SH-SY5Y (cell line): ENCODE measurements at regions not wholly inside any gene's neighbourhood (a gene's known extent, or its start where the extent isn't known, plus 50 kb on each side); places are given as distances from the start of the nearest gene placed in this dataset.

ENCODE experiments used
- GATA2 ChIP-seq: IDR thresholded peaks from 2 replicates; pipeline ENCODE4 v1.6.1; 2011; ENCODE audit warnings: mild to moderate bottlenecking, low read depth, low read length
- GATA3 ChIP-seq: IDR thresholded peaks from 2 replicates; pipeline ENCODE4 v1.6.1; 2011; ENCODE audit warnings: low read depth, mild to moderate bottlenecking, low read length, moderate library complexity

DNA sequence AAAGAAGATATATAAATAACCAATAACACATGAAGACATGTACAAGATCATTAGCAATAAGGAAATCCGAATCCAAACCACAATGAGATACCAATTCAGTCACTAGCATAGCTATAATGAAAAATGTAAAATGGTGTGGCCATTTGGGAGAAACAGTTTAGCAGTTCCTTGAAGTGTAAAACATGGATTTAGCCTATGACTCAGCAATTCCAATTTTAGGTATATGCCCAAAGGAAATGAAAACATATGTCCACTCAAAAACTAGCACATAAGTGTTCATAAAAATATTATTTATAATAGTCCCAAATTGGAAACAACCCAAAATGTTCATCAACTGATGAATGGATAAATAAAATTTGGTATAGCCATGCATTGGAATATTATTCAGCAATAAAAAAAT is 165.5 kb upstream of the CRIM1 start:
- no peak for TF ChIP-seq GATA3
- no peak for TF ChIP-seq GATA2

DNA sequence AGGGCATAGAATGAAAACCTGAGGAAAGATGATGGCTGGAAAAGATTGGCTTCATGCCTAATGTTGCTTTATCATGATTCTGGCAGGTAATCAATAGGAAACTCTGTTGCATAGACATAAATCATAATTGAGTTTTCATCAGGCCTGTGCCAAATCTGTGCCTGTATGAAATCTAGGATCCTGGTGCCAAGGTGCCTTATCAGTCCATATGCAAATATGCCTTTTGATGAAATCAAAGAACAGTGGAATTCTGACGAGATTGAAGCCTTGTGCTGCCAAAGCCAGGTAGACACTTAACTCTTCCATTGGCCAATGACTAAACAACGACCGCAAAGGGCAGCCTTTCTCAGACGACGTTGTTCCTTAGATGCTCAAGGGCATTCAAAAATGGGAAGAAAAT is 170.0 kb upstream of the CRIM1 start:
- TF ChIP-seq GATA2 (no peak), GATA3 (no peak)

DNA sequence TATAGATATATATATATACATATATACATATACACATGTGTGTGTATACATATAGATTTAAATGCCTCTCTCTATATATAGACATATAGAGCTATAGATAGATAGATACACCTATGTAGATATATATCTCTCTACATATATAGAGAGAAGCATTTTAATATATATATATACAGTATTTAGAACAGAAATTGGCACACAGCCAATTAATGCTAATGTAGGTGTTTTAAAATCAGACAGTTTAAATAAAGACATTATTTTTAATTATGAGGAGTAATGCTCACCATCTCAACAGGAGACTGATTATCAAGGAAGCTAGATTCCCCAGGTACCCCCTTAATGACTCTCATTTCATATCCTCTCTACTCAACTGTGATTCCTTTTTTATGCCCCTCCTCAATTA is 170.7 kb upstream of the CRIM1 start:
- TF ChIP-seq GATA3 (no peak), GATA2 (no peak)

DNA sequence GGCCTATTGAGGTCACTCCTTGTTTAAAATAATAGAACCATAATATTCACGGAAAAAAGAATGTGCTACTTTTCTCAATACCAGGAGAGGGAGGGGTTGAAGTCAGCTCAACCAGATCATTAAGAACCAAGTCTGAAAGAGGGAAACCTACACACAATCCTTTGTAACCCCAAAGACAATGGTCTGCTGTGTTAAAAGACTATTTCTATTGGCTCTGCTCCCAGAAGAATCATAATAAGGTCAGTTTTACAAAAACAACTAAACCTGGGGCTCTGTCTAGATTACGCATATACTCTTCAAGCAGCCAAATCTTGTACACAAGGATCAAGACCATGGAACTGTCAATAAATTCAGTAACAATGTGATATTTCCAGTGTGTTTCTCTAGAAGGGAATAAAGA is 177.2 kb upstream of the CRIM1 start:
- TF ChIP-seq GATA3 = no peak
- TF ChIP-seq GATA2 = no peak

DNA sequence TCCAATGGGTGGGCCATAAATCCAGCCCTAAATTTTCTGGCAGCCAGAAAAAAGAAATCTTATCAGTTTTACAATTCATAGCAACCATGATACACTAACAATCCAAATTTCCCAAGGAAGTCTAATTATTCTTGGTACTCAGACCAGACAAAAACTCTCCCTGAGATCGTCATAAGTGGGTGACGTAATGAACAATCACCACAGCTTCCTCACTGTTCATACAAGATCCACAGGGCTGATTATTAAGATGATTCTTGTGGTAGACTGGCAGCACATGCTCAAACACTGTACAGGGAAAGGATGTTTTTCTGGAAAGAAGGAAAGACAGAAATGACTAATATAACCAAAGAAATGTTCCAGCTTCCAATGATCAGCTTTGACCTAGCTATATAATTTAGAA is 178.3 kb upstream of the CRIM1 start:
- TF ChIP-seq GATA3 (no peak), GATA2 (no peak)

DNA sequence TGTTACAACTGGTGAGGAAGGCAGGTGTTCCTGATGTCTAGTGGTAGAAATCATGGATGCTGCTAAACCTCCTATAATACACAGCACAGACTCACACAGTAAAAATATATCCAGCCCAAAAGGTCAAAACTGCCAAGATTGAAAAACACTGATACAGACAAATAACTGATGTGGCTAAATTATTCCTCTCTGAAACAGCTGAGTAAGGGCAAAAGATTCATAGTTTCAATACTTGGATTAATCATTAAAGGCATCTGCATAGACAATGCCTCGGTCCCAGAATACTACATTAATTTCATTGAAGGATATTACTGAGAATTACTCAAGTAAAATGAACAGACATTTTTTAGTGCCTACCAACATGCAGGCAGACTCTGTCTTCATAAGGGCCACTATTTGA is 180.7 kb upstream of the CRIM1 start:
- TF ChIP-seq GATA2 (no peak), GATA3 (no peak)

DNA sequence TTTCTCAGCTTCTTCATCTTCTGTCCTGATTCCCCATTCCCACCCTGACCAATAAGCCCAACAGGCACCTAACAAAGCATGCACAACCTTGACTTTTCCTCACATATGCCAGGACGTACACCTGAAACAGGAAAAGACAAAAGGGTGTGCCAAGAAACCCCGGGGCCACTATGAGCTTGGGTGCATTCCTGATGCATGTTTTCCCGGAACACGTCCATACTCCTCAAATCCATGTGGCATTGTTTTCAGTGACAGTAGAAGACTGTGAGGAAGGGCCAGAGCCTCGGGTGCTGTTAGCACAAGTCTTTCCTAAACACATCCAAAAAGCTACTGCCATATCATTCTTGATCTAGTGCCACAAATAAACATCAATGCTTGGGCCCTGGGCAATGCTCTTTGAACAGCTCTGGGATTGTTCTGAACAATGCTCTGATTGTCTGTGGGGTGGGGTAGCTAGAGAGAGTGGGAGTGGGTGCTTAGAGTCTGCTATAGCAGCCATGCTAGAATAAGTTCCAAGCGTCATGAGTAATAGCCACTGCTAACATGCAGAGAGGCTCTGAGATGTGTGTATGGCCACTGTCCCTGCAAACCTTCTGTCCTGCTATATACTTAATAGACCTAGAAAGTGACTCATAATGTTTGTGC is 181.7 kb upstream of the CRIM1 start:
- TF ChIP-seq GATA2 (no peak), GATA3 (no peak)

DNA sequence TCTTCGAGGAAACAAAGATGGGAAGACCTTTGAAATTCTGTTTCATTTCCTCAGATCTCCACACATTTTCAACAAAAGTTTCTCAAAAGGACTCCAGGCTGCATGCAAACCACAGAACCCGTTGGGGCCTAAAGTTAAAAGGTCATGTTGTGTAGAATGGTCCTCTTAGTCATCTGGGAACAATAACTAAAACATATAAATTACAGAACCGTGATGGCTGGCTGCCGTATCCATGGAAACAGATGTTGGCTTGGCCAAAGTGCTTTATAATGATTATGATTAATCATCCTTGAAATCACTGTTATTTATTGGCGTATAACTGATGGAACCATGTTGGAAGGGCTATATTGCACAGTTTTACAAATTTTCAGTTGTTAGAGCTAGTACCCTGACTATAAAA is 182.8 kb upstream of the CRIM1 start:
- TF ChIP-seq GATA2 (no peak), GATA3 (no peak)

DNA sequence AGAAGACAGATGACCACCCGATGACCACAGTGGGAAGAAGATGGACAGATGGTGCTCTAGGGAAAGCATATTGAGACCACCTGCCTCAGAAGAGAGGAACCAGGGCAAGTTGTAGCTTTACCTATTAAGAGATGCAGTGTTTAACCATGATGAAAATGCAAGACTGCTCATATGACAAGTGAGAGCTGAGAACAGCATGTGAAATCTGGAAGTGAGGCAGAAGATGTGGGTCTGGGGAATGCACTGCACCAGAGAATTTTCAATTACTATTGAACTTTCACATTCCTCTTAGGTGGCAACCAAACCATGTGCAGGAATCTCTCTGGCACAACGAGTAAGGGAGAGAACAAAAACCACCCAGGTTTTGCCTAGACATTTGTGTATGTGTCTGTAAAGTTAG is 184.8 kb upstream of the CRIM1 start:
- no peak for TF ChIP-seq GATA2
- no peak for TF ChIP-seq GATA3

DNA sequence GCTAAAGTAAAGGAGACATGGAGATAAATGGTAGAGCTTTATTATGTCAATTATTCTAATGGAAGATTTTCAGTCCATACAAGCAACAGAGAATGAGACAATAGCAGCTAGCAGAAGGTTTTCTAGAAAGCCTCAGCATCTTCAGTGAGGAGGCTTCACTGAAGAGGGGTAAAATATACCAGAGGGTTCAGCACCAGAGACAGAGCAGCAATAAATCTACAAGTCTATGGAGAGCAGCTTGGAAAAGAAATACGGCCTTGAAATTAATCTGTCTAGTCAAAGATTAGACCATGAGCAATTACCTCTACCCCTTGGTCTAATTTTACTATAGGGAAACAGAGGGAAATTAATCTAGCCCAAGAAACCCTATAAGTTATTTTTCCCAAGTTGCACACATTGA is 185.7 kb upstream of the CRIM1 start:
- TF ChIP-seq GATA3 = no peak
- no peak for TF ChIP-seq GATA2

DNA sequence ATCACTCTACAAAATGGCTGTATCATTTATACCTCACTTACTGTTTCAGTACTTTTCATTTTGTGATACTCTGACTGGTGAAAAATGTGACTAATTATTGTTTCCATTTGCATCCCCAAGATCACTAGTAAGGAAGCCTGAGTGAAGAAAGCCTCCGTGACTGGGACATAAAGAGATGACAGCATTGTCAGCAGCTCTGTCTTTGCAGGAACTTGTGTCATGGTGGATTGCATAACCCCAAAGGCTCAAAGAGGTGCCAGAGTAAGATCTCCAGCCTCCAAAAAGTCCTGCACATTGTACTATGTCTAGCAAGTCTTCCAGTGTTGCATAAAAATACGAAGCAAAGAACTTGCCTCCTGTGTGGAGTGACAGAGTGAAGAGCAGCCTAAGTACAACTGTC is 187.5 kb upstream of the CRIM1 start:
- TF ChIP-seq GATA2 (no peak), GATA3 (no peak)

DNA sequence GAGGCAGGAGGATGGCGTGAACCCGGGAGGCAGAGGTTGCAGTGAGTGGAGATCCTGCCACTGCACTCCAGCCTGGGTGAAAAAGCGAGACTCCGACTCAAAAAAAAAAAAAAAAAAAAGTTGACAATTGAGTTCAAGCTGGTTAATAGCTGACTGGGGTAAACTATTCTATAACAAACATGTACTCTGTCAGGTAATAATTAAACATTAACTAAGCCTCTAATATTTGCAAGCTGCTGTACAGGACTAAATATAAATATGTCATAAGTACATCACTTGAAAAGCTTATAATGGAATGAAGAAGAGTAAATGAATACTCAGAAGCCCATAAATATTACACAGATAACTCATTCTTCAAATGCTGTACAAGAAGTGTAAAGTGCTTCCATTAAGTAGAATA is 190.4 kb upstream of the CRIM1 start:
- TF ChIP-seq GATA3 = no peak
- TF ChIP-seq GATA2 = no peak

DNA sequence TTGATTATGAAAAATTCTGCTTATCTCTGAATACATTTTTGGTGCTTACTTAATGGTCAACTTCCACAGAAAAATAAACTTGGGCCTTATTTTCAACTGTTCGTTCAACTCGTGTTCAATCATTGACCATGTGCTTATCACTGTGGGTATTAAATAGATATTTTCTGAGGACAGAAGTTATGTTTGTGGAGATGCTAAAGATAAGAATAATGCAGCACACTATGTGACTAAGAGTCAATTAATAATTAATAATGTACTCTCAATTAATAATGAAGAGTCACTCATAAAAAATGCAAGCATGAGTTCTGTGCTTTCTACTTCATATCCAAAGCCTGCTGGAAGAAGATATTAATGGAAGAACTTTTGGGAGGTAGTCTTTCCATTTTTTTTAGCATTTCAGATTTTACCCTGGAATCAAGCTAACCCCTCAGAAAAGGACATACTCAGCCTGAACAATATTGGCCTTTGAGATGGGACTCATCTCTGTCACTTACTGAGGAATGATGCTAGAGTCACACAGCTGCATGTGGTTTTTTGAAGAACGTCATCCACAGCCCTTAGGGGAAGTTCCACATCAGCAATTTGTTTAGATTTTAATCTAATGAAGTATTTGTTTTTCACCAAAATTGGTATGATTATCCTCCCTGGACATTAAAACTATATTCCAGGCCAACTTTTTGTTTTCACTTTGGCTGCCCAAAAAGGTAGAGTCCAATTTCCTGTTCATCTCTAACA is 191.9 kb upstream of the CRIM1 start:
- TF ChIP-seq GATA3 (no peak), GATA2 (no peak)

DNA sequence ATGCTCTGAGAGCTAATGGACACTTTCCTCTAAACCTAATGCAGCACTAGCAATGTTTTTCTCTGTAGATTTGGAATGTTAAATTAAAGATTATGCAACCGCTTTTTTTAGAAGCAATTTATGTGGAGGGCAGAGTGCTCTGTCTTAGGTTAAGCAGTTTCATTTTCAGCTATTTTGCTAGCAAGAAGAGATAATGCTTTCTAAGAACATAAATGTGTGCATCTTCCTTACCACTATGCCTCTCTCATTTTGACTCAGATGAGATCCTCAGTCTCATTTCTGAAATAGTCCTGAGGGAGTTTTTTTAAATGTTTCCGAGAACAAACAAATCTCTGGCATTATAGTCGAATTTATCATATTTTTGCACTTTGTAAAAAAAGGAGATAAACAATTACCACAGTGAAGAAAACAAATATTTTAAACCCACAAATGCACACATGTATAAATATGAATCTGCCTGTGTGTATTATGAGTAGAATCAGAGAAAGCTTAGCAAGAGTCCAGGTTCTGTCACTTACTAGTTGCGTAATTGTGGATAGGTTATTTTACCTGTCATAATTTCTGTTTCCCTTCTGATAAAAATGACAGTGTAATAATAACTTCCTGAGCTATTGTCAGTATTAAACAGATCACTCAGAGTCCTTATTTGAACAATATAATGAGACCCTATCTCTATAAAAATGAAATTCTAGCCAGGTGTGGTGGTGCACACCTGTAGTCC is 207.7 kb upstream of the CRIM1 start:
- TF ChIP-seq GATA3 (no peak), GATA2 (no peak)

DNA sequence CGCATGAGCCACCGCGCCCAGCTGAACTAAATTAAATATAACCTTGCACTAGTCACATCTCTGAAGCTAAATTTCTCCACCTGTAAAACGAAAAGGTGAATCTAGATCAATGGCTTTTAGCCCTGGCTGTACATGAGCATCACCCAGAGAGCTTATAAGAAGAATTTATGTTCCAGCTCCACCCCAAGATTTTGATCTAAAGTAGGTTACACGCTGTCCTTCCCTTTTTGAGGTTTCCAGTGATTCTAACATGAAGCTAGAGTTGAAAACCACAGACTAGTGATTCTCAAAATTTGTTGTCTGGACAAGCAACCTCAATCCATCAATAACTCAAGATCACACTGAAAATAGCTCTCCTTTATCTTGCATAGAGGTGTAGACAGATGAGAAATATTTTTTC is 208.8 kb upstream of the CRIM1 start:
- TF ChIP-seq GATA3 (no peak), GATA2 (no peak)

DNA sequence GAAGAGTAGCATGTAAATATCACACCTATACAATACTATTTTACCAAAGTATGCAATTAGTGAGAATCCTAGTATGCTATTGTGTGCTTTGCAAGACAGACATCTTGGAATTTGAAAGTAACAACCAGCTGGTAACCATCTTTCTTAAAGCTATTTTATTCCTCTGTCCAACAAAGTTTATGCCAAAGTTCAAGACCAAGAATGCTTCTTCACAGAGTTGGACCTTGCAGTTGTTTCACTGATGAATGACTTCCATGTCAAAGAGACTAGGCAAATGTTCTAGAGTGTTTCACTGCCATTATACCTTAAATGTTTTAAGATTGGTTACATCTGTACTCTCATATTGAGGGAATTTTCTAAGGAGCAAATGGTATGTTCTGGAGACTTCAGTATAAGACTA is 215.2 kb upstream of the CRIM1 start:
- TF ChIP-seq GATA2 = no peak
- TF ChIP-seq GATA3 = no peak
